ENCODE measurements at regions not wholly inside any gene's neighbourhood (a gene's known extent, or its start where the extent isn't known, plus 50 kb on each side); places are given as distances from the start of the nearest gene placed in this dataset.

GRCh38 chr16:86683441-86684194 lies 105.3 kb downstream of the FOXL1 start:
- DNase-seq = no peak

- no peak for DNase-seq
Observed at GRCh38 chr16:86685076-86685475, 106.7 kb downstream of the FOXL1 start.

- no peak for DNase-seq
Observed at GRCh38 chr16:86690970-86691369, 112.6 kb downstream of the FOXL1 start.

- DNase-seq = no peak
Observed at GRCh38 chr16:86692426-86692825, 114.1 kb downstream of the FOXL1 start.

GRCh38 chr16:86693033-86693432 lies 114.7 kb downstream of the FOXL1 start:
- no peak for DNase-seq

GRCh38 chr16:86697715-86698114 lies 119.4 kb downstream of the FOXL1 start:
- no peak for DNase-seq

- DNase-seq = no peak
Observed at GRCh38 chr16:86700046-86700945, 121.9 kb downstream of the FOXL1 start.

- no peak for DNase-seq
Observed at GRCh38 chr16:86701286-86701975, 123.1 kb downstream of the FOXL1 start.

GRCh38 chr16:86702824-86703588 lies 124.7 kb downstream of the FOXL1 start:
- DNase-seq = no peak

- no peak for DNase-seq
Observed at GRCh38 chr16:86704516-86704915, 126.2 kb downstream of the FOXL1 start.

GRCh38 chr16:86706726-86707125 lies 128.4 kb downstream of the FOXL1 start:
- DNase-seq = no peak

- DNase-seq = no peak
Observed at GRCh38 chr16:86707171-86707570, 128.8 kb downstream of the FOXL1 start.

- DNase-seq = no peak
Observed at GRCh38 chr16:86707581-86707980, 129.2 kb downstream of the FOXL1 start.

- DNase-seq = no peak
Observed at GRCh38 chr16:86708431-86708830, 130.1 kb downstream of the FOXL1 start.

- no peak for DNase-seq
Observed at GRCh38 chr16:86709103-86709502, 130.8 kb downstream of the FOXL1 start.

GRCh38 chr16:86709902-86710601 lies 131.7 kb downstream of the FOXL1 start:
- no peak for DNase-seq

- no peak for DNase-seq
Observed at GRCh38 chr16:86710602-86710950, 132.2 kb downstream of the FOXL1 start.

GRCh38 chr16:86712158-86713009 lies 134.0 kb downstream of the FOXL1 start:
- DNase-seq = no peak

GRCh38 chr16:86713021-86713631 lies 134.8 kb downstream of the FOXL1 start:
- no peak for DNase-seq

- DNase-seq = no peak
Observed at GRCh38 chr16:86714166-86714565, 135.8 kb downstream of the FOXL1 start.

Measured in suppressor macrophage (primary cell).